GM21825 (cell line): ENCODE measurements at regions not wholly inside any gene's neighbourhood (a gene's known extent, or its start where the extent isn't known, plus 50 kb on each side); places are given as distances from the start of the nearest gene placed in this dataset.
"Not testable (repeated sequence)": the region's sequence is repeated elsewhere in the genome, so short reads cannot be mapped to it uniquely, and the experiment has no call there.

Experiments
- ATAC-seq: cut with Tn5 transposase; IDR thresholded peaks from one replicate; pipeline ENCODE4 v1.9.1; 2021; ENCODE audit warnings: mild to moderate bottlenecking, moderate library complexity; ENCODE audit not compliant: unreplicated experiment

- no peak for ATAC-seq
Measured at GRCh38 chr5:57917004-57917403, 434.4 kb upstream of the ACTBL2 start.

GRCh38 chr5:57915536-57915935 lies 432.9 kb upstream of the ACTBL2 start:
- ATAC-seq: no peak

- no peak for ATAC-seq
Measured at GRCh38 chr5:57911438-57911837, 428.8 kb upstream of the ACTBL2 start.

GRCh38 chr5:57906671-57907070 lies 424.1 kb upstream of the ACTBL2 start:
- ATAC-seq: no peak

- ATAC-seq: no peak
Measured at GRCh38 chr5:57903458-57903857, 420.8 kb upstream of the ACTBL2 start.

GRCh38 chr5:57902095-57902494 lies 419.5 kb upstream of the ACTBL2 start:
- ATAC-seq: no peak

DNA sequence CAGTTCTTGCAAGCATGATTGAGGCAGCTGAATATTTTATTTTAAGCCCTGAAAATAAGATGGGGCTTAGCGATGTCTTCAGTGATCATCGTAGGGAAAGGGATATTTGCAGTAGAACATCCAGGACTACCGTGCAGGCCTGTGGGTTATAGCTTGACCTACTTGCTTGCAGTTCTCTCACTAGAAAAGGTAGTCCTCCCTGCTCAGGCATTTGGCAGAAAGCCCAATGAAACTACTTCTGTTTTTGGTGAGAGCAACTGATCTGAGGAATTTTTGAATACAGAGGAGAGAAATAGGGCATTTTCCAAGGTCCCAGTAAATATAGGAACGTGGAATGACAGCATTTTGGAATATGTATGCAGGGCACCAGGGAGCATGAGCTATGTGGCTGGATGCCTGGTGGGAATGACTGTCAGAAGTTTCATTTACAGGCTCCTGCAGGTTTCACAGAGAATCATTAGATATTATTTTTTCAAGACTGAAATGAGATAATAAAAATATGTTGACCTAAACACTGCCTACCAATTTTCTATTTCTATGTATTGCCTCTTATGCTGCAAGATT lies 417.9 kb upstream of the ACTBL2 start:
- no peak for ATAC-seq

- ATAC-seq: no peak
Measured at GRCh38 chr5:57896576-57896975, 414.0 kb upstream of the ACTBL2 start.

GRCh38 chr5:57895766-57896165 lies 413.2 kb upstream of the ACTBL2 start:
- no peak for ATAC-seq

DNA sequence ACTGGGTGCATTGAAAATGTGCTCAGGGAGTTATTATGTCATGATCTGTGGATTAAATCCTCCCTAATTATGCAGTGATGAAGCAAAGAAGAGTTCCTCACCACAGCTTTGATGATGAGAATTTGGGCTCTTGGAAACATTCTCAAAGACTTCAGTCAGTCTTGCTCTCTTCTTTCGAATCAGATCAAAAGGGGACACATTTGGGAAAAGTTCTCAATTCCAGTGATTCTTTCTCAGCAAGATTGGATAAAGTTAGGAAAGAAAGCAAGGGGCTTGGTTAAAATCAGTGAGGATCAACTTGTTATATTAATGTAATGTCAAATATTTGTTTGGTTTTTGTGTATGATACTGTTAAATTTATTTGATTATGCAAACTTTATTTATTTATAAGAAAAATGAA lies 411.3 kb upstream of the ACTBL2 start:
- ATAC-seq: no peak

- ATAC-seq: no peak
Measured at GRCh38 chr5:57891443-57891842, 408.8 kb upstream of the ACTBL2 start.

DNA sequence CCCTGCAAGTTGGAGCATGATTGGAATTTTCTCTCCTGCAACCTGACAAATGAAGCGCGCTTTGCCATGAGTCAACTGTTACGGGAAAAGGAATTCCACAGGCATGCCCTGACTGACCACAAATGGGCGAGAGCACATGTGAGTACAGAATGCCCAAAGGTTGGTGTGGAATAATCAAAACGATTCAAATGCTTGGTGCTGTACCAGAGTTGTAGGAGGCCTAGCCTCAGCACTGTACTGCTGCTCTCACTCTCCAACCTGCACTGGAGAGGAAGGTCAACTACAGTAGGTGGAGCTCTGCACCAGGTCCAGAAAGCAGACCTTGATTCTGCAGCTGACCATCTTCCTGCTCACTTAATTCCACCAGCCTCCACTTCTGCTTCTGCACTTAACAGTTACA lies 406.9 kb upstream of the ACTBL2 start:
- no peak for ATAC-seq

DNA sequence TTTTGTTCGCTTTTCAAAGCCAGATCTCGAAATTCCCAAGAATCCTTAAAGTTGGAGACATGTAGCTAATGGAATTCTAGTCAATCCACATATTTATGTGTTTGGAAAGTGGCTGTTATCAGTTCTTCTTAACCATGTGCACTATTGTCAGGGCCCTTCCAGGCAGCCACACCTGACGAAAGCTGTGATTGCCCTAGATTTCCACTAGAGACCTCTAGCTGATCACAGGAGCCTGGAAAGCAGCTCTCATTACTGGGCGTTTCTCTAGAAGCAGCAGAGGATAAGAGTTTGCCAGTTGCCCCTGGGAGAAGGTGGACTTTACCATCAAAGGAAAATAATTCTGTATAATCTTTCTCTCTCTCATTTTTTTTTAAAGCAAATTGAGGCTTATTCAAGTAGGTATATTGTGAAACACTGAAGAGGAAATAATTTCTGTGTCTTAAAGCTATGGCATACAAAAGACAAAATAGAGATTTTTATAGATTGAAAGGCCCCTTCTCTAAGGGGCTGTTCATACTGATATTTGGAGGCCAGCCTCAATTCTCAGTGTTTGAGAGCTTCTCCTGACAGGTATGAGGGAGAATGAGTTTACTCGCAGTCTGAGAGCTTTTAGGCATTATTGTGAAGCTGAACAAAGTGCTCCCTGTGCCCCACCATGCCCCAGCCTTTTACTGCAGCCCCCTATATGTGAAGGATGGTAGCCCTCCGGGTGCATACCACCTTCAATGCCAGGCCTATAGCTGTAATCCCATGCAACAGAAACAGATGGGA lies 405.4 kb upstream of the ACTBL2 start:
- ATAC-seq: no peak

GRCh38 chr5:57884346-57885102 lies 401.9 kb upstream of the ACTBL2 start:
- ATAC-seq: no peak

DNA sequence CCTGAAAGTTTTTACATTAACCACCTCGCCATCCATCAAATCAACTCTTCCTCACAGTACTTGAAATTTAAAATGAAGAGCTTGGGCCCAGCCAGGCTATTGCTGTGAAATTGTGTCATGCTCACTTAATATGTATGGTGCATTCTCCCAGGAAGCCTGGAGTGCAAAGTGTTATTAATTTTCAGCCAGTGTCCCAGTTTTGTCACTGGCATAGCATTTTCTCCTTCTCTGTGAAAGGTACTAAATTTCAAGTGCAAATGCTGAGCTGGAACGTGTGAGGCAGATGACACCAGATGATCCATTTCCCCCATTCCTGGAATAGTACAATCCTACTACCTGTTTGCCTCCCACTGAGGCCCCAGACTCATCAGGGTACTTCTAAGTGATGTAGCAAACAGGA lies 397.6 kb upstream of the ACTBL2 start:
- ATAC-seq: no peak

DNA sequence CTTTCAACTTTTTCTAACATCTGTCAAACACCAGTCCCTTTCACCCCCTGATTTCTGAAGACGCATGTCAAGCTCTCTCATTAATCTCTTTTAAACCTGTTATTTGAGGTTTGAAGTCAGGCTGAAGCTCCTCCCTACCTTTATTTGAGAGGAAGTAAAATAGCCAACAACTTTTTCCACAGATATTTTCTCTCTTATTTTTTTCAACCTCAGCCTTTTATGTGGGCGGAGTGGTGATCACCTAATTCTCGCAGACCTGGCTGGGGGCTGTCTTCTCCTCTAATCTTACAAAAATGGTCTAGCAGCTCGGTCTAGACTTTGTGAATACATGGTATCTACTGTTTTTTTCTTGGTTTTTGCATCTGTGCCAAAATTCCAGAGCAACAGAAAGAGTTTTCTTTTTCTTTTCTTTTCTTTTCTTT lies 395.7 kb upstream of the ACTBL2 start:
- no peak for ATAC-seq

- ATAC-seq: no peak
Measured at GRCh38 chr5:57871496-57871895, 388.9 kb upstream of the ACTBL2 start.

- ATAC-seq: not testable (repeated sequence)
Measured at GRCh38 chr5:57870267-57870666, 387.7 kb upstream of the ACTBL2 start.

DNA sequence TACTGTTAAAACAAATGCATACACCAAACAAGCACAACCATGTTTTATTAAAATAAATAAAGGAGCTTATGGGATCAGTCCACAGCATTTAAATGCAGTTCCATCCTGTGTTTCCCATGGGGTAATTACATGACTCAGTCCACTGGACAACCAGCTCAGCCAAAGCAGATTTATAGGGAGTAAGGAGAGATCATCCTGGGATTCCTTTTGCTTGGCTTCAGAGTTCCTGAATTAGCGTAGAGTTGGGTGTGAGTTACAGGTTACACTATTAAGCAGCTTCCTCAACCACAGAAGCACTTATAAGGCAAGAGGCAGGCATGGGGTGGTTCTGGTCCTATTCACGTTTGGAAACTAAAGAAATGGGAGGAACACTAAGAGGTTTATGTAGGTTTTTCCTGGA lies 381.1 kb upstream of the ACTBL2 start:
- ATAC-seq: no peak

DNA sequence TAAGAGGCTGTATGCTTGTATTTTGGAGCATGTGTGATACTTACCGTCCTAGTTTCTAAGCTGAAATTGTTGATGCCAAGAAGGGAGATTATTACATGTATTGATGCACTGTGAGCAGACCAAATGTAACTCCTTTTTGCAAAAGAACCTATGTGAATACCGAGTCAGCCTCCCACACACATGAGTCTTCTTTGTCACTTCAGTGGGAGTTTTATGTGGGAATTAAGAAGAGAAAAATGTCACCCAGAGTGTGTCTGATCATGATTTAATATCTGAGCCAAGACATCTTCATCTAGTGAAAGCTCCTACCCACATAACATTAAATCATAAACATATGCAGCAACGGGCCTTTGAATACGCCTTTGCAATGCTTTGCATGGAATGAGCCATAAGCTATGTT lies 380.3 kb upstream of the ACTBL2 start:
- ATAC-seq: no peak

- no peak for ATAC-seq
Measured at GRCh38 chr5:57862471-57862911, 379.9 kb upstream of the ACTBL2 start.

DNA sequence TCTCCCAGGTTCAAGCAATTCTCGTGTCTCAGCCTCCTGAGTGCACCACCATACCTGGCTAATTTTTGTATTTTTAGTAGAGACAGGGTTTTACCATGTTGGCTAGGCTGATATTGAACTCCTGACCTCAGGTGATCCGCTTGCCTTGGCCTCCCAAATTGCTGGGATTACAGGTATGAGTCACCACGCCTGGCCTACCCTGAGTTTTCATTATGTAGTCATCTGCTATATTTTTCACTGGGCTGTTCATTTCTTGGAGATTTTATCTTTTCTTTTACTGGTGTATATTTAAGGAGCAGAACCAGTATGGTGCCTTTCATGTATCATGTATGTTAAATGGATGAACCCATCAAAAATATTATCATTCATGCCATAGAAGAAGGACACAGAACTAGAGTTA lies 377.0 kb upstream of the ACTBL2 start:
- no peak for ATAC-seq
